ENCODE measurements at regions not wholly inside any gene's neighbourhood (a gene's known extent, or its start where the extent isn't known, plus 50 kb on each side); places are given as distances from the start of the nearest gene placed in this dataset.
"Not testable (repeated sequence)": the region's sequence is repeated elsewhere in the genome, so short reads cannot be mapped to it uniquely, and the experiment has no call there.

DNA sequence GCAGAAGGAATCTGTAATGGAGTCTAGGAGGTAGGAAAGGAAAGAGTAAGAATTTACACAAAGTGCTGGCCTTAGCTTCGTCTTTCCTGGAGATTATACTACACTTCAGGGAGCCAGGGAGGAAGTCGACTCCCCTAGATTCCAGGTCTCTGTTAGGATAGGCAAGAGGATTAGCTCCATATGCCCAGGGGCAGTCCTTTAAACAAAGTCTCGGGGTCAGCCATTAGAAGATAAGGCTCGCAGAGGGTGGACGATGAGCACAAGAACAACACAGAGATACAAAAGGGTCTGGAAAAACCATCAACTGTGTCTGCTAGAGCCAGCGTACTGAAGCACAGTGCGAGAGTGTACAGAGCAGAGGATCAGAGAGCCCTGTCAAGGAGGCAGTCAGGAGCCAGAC lies 344.7 kb upstream of the TNC start:
- no peak for DNase-seq (ENCODE audit: low read depth in 2 of 2)

DNA sequence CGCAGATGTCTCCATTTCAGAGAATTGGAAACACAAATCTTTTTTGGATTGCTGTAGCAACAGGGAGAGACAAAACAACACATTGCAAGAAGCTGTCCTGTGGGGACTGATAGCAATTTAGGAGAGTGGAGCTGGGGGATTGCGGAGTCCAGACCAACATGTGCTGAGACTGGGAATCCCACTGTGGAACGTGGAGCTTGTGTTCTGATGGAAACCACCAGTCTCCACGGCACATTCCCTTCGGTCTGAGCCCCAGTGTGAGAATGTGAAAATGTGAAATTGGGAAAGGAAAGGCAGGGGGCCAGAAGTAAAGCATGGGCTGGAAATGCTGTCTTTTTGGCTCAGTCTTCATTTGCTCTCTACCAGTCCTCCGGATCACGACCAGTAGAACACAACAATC lies 348.8 kb upstream of the TNC start:
- no peak for DNase-seq (ENCODE audit: low read depth in 2 of 2)

DNA sequence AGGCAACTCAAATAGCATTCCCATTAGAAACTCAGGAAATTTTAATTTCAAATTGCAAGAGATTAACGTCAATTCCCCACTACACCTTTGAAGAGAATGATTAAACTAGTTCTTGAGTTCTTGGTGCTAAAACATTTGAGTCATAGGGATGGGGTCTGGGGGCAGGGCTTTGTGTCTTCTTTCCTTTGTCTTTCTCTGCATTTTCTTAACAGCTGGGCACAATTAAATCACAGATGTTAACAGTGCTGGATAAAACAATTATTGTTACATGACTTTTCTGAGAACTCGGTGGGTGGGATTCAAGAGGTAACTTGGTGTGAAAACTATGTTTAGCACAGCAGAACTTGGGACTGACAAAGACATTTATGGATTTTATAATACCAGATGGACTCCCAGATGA lies 351.9 kb upstream of the TNC start:
- no peak for DNase-seq (ENCODE audit: low read depth in 2 of 2)

DNA sequence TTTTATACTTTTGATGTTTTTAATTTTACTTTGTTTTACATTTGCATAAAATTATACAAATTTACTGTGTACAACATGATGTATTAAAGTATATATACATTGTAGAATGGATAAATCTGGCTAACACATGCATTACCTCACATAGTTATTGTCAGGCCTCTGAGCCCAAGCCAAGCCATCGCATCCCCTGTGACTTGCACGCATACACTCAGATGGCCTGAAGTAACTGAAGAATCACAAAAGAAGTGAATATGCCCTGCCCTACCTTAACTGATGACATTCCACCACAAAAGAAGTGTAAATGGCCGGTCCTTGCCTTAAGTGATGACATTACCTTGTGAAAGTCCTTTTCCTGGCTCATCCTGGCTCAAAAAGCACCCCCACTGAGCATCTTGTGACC lies 355.1 kb upstream of the TNC start:
- DNase-seq (ENCODE audit: low read depth in 2 of 2): not testable (repeated sequence)

DNA sequence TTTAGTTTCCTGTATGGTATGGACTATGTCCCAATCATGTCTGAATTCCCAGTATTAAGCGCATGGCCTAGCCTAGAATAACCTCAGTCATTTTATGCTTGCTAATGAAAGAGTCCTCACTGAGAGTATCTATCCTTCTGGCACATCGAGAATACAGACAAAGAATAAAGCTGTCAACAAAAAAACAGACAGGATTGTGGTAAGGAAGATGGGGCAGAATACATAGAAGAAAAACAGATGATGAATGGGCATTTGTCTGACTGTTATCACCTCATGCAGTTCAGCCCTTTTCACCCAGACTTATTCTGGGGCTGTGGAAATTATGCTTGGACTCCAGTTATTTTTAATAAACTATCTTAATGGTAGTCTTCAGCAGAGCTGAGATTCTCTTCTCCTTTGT lies 363.8 kb upstream of the TNC start:
- no peak for DNase-seq (ENCODE audit: low read depth in 2 of 2)

DNA sequence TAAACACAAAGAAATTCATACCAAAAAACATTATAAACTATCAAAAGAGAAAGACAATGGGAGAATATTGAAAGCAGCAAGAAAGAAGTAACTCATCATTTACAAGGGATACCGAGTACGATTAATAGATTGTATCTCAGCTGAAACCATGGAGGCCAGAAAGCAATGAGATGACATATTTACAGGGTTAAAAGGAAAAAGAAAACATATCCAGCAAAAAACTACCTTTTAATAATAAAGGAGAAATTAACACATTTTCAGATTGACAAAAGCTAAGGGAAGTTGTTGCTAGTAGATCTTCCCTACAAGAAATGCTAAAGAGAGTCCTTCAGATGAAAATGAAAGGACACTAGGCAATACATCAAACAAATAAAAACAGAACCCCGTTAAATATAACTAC lies 364.8 kb upstream of the TNC start:
- DNase-seq (ENCODE audit: low read depth in 2 of 2): no peak

DNA sequence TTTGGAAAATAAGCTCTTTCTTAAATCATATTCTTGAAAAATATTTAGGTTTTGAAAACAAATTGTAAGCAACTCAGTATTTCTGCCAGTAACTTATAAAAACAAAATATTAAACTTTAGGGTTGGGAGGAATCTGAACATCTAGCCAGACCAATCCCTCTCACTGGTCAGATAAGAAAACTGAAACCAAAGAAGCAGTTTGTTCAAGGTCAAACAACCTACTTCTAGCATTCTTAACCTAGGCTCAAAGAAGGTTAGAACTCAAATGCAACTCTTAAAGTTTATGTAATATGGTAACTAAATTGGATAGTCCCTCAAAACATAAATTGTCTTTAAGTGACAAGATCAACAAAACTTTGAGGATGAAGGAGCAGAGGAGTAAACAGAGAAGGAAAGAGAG lies 374.9 kb upstream of the TNC start:
- DNase-seq (ENCODE audit: low read depth in 2 of 2): no peak

DNA sequence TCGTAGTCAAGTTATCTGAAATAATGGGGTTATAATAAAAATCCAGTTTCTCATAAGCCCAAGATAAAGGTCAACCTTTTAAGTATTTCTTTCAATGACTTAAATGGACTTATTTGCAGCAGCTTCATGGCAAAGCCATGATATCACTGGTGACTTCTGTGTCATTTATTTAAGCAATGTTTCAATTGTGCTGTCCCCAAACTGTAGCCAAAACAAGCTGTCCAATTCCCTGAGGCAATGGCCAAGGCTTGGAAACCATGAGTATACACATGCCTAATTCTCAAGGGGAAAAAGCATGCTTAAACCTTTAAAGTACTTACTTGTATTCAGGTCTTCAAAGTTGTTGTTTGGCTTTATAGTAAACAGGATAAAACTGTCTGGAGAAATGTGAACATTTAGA lies 376.4 kb upstream of the TNC start:
- DNase-seq (ENCODE audit: low read depth in 2 of 2): no peak

DNA sequence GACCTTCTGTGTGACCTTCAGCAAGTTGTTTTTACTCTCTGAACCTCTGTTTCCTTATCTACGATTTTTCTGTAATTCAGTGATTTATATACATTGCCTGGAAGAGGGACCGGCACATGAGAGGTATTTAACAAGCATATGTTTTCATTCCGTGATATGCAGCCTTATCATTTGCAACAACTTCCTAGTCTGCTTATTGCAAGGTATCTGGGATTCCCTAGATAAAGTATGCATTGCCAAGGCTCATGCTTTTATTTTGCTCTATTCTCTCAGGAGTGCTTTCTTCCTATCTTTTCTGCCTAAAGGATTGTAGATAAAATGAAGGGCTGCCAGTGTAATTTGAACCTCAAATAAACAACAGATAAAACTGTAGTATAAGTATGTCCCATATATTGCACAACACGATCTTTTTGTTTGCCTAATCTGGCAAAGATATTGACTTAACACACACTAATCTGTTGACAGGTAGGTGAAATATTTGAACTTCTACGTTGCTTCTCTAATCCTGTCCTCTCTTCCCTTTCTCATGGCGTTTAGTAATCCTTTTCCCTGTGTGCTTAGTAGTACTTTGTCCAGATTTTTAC lies 377.2 kb upstream of the TNC start:
- DNase-seq (ENCODE audit: low read depth in 2 of 2): no peak

DNA sequence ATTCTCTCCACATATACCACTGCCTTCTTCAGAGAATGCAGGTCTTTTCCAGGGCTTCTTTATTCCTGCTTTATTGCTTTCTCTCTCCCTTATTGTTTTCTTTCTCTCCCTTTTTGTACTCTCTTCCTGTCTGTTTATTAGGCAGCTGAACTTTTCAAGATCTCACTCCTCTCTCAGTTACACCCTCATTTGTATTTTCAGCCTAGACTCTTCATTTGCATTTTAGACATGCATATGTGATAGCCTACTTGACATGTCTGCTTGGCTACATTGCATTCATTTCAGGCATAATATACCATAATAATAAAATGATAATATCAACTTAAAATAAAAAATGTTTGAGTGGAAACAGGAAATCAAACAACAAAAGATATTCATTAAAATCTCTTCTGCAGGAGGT lies 377.9 kb upstream of the TNC start:
- DNase-seq (ENCODE audit: low read depth in 2 of 2): no peak

DNA sequence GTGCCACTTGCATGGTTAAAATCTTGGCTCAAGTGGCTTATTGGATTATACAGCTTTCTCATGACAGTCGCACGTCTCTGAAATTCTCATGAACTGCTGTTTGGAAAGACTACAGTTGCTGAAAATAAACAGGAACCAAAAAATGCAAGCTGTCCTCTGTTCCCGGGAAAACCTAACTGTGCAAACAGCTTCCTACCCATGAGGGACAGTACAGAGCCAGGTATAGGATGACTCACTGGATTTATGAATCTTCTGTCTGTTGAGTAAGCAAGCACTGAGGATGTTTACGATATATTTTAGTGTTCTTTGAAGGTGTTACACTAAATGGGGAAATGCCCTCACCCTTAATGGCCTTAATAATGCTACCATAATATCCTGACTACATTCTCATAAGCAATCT lies 380.3 kb upstream of the TNC start:
- DNase-seq (ENCODE audit: low read depth in 2 of 2): no peak

DNA sequence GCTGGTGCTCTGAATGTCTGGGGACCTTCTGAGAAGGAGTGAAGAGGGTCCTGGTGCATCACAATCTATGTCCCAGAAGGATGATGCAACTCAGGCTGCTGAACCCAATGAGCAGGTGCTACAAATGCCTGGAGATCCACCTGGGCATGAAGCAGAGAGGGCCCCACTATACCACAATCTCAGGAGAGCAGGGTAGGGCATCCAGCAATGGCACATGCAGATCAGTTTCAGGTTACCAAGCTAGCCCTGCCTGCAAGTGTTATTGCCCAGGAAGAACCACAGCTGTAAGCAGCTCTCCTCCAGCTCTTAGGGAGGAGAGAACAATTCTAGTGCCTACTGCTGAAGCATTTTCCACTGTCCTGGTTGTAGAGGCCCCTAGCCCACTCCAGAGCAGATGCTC lies 389.2 kb upstream of the TNC start:
- DNase-seq (ENCODE audit: low read depth in 2 of 2): no peak

DNA sequence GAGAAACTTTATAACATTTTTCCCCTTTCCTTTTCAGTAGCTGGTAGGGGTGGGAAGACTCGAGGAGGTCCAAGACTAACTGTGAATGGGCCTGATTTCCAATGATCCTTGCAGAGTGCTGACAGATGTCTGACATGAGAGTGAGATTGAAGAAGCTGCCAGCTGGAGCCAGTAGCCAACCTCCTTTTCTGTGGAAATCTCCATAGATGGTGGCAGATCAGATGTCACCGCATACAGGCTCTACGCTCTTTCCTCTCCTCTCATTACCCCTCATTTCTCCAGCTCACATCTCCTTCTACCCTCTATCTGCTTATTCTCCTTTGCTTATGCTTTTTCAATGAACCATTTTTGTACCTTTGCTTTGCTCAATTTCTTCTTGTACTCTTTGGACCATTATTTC lies 395.2 kb upstream of the TNC start:
- DNase-seq (ENCODE audit: low read depth in 2 of 2): no peak

DNA sequence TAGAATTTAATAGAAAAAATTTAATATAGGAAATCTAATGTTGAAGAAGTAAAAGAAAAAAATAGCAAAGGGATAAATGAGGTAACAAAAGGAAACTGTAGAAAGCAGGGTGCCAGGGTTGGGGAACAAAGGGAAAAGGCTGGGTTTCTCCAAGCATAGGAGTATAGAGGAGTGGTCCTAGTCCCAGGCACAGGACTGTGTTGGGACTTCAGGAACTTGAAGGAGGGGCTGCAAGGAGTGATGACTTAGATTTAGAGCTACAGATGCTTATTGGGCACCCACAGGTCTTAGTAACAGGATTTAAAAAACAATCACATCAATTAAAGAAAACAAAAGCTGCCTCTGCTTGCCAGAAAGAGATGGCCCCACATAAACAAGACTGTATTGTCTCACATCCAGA lies 396.5 kb upstream of the TNC start:
- no peak for DNase-seq (ENCODE audit: low read depth in 2 of 2)

DNA sequence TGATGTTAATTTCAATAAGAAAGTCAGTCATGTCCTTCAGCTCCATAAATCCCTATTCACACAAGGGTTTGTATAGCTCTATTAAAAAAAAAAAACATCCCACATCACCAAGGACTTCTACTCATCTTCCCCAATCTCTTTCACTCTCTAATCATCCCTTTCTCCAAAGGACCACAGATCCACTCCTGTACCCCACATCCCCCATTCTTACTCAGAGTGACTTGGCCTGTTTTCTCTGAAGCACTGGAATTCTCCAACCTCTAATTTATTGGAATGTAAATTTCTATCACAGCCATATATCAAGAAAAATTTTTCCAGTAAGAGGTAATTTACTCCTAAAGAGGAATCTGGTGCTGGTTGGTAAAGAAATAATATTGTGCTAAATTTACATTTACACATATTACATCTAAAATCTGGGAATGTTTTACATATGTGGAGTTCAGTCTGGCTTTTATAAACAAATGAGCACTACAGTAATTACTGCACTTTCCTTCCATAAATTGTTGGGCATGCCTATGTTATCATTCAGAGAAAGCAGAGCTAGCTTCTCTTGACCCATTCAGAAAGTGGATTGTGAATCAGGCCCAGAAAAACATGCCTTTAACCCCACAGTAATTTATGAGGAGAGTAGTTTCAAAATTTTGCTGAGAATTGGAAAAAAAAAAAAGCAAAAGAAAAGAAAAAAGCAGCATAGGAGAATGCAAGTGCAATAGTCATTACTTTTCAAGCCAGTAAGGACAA lies 399.5 kb upstream of the TNC start:
- no peak for DNase-seq (ENCODE audit: low read depth in 2 of 2)

DNA sequence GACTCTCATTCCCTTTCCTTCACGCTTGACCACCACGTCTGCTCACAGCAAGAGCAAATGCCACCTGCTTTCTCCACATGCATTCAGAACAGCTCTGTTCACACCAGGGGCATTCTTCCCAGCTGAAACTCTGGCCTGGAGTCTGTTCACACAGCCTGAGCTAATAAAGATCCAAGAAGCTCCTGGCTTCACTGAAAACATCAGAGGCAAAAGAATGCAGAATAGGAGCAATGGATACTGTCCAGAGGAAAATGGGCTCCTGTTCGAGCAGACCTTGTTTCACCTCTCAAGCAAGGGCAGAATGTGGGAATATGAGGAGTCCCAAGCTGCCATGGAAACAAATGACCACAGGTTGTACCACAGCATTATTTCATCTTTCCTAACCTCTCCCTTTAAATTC lies 402.7 kb upstream of the TNC start:
- DNase-seq (ENCODE audit: low read depth in 2 of 2): no peak

DNA sequence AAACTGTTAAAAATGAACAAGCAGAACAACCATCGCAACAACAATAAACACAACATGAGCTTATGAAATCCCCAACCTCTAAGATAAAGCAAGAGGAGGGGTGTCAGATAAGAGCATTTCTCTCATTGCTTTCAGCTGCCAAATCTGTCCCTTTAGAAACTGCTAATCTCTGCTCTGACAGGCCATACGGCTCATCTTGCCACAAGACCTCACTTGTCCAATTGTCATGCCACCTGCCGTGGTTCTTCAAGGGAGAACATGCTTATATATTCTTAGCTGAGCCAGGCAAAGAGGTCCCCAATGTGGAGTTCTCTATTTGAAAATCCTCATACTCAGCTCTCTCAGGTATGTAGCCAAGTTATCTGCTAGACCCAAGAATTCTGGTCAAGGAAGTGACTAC lies 405.0 kb upstream of the TNC start:
- no peak for DNase-seq (ENCODE audit: low read depth in 2 of 2)

DNA sequence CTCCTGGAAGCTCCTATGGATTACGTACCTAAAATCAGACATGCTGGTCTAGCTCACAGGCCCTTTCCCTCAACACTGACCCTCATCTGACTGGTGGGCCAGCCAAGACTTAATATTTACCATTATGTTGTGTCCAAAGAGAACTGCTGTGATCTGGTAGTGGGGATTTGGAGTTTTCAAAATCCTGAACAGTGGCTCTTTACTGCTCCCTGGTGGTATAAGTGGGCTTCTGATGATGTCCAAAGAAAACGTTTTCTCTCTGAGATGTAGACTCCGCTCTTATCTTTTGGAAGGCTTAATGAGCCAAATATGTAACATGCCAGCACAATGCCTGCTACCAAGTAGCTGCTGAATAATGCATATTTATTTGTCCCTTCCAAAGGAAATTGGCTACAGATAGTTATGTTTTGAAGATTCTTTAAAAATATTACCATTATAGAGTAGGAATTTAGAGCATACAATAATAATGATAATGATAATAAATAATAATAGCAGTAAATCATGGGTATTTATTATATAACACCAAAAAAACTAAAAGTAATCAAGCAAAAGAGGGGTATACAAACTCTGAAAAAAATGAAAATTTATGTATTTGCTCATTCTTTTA lies 406.6 kb upstream of the TNC start:
- peak in 1 of 2 donors; percentile 16 for DNase-seq (ENCODE audit: low read depth in 2 of 2)

DNA sequence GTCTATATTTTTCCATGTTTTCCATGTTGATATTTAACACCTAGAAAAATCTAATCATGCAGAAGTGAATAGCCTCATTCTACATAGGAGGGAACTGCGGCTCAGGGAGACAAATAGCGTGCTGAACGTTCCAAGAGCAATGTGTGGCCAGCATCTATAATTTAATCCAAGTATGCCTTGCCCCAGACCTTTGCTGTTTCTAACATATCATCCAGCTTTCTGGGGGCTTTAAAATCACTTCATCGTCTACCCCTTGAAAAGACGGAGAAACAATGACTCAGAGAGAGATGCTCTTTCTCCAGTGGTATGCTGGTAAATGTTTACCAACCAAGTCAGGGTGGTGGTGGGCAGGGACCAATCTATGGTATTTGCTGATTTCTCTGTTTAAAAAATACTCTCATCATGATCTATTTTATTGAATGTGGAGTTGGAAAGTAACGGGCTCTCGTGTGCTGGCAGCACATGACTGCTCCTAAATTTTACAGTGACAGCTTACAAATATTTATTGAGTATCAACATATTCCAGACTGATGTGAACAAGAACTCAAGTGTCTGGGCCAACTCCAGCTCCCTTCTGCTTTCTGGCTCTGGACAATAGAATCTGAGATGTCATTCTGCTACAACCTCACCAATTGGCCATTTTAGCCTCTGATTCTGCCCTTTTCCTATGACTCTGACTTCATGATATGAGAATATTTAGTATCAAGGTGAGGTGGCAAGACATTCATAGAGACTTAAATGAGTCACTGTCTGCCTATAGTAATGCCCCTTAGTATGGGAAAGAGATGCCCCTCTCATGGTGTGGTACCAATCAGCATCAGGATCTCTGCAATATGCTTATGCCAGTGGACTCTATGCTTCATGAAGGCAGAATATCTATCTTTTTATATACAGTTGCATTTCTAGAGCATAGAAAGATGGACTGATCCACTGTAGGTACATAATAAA lies 407.4 kb upstream of the TNC start:
- no peak for DNase-seq (ENCODE audit: low read depth in 2 of 2)

DNA sequence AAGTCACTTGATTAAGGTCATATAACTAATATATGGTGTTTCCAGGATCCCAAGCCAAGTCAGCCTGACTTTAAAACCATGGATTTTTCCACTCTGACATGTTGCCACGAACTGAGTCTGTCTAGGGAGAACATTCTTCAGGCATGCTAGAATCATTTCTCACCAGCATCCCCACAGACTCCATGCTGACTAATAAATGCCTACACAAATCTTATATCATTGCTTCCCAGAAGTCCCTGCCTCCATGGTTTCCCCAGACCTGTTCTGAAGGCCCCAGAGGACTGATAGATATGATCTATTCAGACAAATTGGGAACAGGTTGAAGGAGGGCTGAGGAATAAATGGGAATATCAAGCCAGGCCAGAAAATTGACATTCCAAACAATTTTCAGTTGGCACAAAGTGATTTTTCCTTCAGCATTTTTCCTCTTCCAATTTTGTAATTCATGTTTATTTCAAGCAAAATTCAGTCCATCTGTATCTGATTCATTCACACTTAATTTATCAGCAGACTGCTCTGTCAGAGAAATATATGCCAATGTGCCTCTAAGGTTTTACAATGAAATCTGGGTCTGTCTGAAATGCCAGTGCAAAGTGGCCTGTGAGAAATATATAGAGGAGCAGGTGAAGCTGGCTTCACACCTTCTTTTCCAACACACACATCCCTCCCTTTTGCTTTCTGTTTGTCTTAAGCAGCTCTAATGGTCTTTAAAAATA lies 413.6 kb upstream of the TNC start:
- no peak for DNase-seq (ENCODE audit: low read depth in 2 of 2)

DNA sequence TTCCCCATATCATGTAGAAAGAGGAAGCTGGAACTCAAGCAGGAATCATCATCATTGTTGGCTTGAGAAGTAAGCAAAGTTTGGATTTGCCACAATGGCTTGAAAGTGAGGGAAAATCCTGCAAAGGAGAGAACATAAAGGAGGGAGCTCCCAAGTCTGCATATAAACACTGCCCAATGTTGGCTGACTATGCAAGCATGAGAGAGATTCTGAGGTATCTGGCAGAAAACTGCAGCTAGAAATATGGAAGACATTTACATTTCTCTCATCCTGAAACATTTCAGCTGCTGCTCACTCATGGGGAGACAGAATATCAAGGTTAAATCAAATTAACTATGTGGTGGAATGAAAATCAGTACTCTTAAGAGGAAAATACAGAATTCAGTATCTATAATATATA lies 415.6 kb upstream of the TNC start:
- DNase-seq (ENCODE audit: low read depth in 2 of 2): no peak

DNA sequence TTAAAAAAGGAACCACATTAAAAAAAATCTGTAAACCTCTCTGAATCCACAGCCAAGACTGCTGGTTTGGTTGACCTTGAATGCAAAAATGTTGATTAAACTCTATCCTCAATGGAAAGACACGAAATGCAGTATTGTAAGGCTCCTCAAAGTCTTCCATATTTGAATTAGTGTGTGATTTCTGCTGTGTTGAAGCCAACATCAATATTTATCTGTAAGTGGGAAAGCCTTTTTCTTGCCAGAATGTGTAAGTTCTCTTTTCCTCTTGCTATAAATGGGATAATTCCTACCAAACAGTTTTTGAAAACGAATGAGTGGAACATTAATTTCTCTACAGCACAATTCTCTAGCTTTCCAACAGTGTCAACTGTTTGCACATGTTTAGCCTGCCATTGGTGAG lies 422.1 kb upstream of the TNC start:
- no peak for DNase-seq (ENCODE audit: low read depth in 2 of 2)
